ENCODE measurements at regions not wholly inside any gene's neighbourhood (a gene's known extent, or its start where the extent isn't known, plus 50 kb on each side); places are given as distances from the start of the nearest gene placed in this dataset.

DNA sequence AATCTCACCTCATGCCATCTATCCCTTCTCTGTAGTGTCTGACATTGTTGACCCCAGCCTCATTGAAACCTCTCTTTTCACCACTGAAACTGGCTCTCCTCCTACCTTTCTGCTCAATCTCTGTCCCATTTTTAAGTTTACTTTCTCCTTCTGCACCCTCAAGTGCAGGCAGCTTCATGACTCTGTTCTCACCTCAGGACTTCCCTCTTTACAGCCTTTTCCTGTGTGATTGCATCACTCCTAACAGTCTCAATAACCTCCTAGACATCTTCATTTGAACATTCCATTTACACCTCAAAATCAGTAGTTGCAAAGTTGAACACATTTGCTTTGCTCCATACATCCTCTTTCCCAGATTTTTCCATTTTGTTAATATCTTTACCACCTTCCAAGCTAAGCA lies 172.1 kb downstream of the RASEF start:
- TF ChIP-seq, protein P1, sequence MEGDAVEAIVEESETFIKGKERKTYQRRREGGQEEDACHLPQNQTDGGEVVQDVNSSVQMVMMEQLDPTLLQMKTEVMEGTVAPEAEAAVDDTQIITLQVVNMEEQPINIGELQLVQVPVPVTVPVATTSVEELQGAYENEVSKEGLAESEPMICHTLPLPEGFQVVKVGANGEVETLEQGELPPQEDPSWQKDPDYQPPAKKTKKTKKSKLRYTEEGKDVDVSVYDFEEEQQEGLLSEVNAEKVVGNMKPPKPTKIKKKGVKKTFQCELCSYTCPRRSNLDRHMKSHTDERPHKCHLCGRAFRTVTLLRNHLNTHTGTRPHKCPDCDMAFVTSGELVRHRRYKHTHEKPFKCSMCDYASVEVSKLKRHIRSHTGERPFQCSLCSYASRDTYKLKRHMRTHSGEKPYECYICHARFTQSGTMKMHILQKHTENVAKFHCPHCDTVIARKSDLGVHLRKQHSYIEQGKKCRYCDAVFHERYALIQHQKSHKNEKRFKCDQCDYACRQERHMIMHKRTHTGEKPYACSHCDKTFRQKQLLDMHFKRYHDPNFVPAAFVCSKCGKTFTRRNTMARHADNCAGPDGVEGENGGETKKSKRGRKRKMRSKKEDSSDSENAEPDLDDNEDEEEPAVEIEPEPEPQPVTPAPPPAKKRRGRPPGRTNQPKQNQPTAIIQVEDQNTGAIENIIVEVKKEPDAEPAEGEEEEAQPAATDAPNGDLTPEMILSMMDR (IDR thresholded peaks at IDR 0.05), result no peak
- TF ChIP-seq POLR2A (IDR thresholded peaks at IDR 0.05), result no peak
- no peak for TF ChIP-seq EP300 (IDR thresholded peaks at IDR 0.05)
- no peak for TF ChIP-seq POLR2AphosphoS5 (IDR thresholded peaks at IDR 0.05)

Data from suprapubic skin (tissue), 4 donors.